Choroid plexus epithelial cell (primary cell): ENCODE measurements at regions not wholly inside any gene's neighbourhood (a gene's known extent, or its start where the extent isn't known, plus 50 kb on each side); places are given as distances from the start of the nearest gene placed in this dataset.

Experiments
- DNase-seq: peaks from one replicate; pipeline ENCODE4 v3.0.0-alpha.2; 2010; ENCODE audit warnings: low read depth
- H3K4me3 ChIP-seq: 2 replicates; pipeline ENCODE4 v1.5.1; 2011; ENCODE audit warnings: low read depth, mild to moderate bottlenecking, control low read depth, low read length, moderate library complexity
- TF ChIP-seq, protein P1 (sequence below): conservative IDR thresholded peaks from 2 replicates; pipeline ENCODE4 v1.5.1; 2011; ENCODE audit warnings: low read depth, mild to moderate bottlenecking, control low read depth, inconsistent platforms, low read length, moderate library complexity

DNA sequence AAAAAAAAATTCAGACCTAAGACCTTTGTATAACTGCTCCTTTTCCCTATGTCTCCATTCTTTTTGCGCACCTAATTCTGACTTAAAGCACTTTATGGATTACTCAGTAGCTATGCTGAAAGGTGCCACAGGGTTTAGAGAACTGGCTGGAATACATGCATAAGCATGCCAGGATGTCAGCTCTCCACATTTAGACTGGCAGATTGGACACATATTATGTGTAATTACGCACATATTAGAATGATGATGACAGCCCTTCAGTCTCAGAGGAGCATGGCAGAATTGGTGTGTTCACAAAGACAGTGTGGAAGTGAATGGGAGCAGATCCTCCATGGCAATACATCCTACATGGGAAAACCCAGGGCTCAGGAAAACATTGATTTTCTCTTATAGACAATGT, 108.1 kb upstream of the LSAMP start:
- TF ChIP-seq, protein P1, sequence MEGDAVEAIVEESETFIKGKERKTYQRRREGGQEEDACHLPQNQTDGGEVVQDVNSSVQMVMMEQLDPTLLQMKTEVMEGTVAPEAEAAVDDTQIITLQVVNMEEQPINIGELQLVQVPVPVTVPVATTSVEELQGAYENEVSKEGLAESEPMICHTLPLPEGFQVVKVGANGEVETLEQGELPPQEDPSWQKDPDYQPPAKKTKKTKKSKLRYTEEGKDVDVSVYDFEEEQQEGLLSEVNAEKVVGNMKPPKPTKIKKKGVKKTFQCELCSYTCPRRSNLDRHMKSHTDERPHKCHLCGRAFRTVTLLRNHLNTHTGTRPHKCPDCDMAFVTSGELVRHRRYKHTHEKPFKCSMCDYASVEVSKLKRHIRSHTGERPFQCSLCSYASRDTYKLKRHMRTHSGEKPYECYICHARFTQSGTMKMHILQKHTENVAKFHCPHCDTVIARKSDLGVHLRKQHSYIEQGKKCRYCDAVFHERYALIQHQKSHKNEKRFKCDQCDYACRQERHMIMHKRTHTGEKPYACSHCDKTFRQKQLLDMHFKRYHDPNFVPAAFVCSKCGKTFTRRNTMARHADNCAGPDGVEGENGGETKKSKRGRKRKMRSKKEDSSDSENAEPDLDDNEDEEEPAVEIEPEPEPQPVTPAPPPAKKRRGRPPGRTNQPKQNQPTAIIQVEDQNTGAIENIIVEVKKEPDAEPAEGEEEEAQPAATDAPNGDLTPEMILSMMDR = no peak
- no peak overlapping the region for H3K4me3 ChIP-seq
- no peak for DNase-seq

GRCh38 chr3:116561529-116561928, 116.2 kb upstream of the LSAMP start:
- TF ChIP-seq, protein P1 = no peak
- no peak overlapping the region for H3K4me3 ChIP-seq
- DNase-seq = no peak

DNA sequence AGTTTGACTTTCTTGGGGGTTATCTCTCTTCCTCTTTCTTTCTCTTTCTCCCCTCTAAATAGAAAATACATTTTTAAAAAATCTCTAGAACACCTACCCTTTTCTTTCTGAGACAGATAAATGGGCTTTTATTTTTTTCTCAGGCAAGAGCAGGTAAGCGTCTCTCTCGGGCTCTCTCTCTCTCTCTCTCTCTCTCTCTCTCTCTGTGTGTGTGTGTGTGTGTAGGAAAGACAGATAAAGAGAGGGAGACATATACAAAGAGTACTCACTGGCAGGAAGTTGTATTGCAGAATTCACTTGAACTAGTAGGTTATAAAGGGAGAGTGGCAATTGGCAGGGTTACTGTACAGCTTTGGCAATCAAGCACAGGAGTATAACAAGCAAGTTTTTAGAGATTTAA, 118.1 kb upstream of the LSAMP start:
- H3K4me3 ChIP-seq = no peak overlapping the region
- TF ChIP-seq, protein P1 = no peak
- no peak for DNase-seq

DNA sequence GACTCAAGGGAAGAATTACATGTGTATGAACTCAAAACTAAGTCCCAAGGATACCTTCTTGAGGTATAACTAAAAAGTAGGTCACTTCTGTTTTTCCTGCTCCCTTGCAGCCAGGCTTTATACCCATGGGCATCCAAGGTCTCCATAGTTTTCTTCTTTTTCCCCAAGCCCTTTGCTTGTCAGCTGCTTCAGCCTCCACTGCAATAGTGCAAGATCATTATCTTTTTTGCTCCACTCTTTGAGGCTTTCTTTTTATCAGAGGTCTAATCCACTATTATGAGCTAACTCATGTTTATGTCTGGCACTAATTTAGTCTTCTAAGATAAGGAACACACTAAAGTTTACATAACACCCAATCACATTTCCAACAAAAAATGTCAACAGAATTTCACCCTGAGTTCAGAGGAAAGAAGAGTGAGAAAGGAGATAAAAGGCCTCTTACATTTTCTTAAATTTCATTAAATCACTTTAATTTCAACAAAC, 121.2 kb upstream of the LSAMP start:
- DNase-seq = no peak
- no peak overlapping the region for H3K4me3 ChIP-seq
- TF ChIP-seq, protein P1 = no peak

DNA sequence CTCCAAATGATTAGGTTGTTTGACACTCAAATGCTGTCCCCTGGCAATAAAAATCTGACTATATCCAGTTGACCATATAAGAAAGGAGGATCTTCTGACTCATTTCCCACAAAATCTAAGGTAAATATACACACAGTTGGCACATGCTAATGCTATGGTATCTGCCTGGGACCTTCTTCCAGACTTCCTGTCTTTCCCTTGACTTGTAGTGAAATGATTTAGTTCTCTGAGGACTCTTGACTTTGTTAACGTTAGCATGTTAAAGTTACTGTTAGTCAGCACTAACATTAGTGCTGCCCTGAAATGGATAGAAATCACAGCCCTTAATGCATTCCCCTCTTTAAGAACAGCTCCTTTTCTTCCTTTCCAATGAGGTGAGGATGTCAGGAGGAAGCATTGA, 124.3 kb upstream of the LSAMP start:
- H3K4me3 ChIP-seq = no peak overlapping the region
- TF ChIP-seq, protein P1 = no peak
- DNase-seq = no peak

DNA sequence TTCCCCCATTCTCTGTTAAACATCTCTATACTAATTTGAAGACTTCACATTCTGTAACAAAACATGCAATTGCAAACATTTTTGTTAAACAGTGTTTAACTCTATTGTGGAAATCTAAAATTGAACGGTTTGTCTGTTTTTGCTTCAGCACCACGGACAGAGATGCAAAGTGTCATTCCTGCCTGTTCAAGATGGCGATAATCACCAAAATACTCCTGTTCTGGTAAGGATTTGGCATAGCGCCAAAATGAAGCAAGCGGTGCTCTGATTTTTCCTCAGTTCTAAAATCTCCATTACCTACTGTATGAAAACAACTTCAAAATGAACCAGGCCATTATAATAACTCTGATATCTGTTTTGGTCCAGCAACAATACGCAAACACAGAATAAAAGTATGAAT, 129.7 kb upstream of the TUSC7 start:
- no peak overlapping the region for H3K4me3 ChIP-seq
- TF ChIP-seq, protein P1 = no peak
- DNase-seq = peak; percentile 6

- no peak overlapping the region for H3K4me3 ChIP-seq
- TF ChIP-seq, protein P1 = no peak
- no peak for DNase-seq
Observed at GRCh38 chr3:116586285-116586944, 123.2 kb upstream of the TUSC7 start.
